Ovary (tissue), 7 donors: ENCODE measurements at regions not wholly inside any gene's neighbourhood (a gene's known extent, or its start where the extent isn't known, plus 50 kb on each side); places are given as distances from the start of the nearest gene placed in this dataset.

ENCODE experiments used
- DNase-seq, 5 donors: peaks; one replicate each; pipeline ENCODE4 v3.0.0-alpha.2; 2019 to 2020
- H3K27ac ChIP-seq, 2 donors: fragments of 200-600 bp; one replicate each; pipeline versions ENCODE4 v1.5.1 to v1.8.0; 2019 to 2022
- H3K27me3 ChIP-seq: fragments of 200-600 bp; one replicate; pipeline ENCODE4 v1.8.0; 2022
- H3K36me3 ChIP-seq: fragments of 200-600 bp; sonication (generic); one replicate; pipeline ENCODE4 v1.5.1; 2019
- H3K4me1 ChIP-seq: one replicate; pipeline ENCODE4 v1.8.1; 2013; ENCODE audit warnings: mild to moderate bottlenecking, moderate library complexity; ENCODE audit not compliant: insufficient read depth
- H3K4me3 ChIP-seq: fragments of 200-600 bp; sonication (generic); one replicate; pipeline ENCODE4 v1.5.1; 2017
- H3K9me3 ChIP-seq, 2 donors: fragments of 200-600 bp in 1 of 2; sonication (generic) in 1 of 2; one replicate each; pipeline versions ENCODE4 v1.5.1 to v1.8.1; 2013 to 2019; ENCODE audit warnings: mild to moderate bottlenecking in 1 of 2, moderate library complexity in 1 of 2
- CTCF ChIP-seq, 3 donors: fragments of 450-650 bp in 2 of 3; fragments of 200-600 bp in 1 of 3; IDR thresholded peaks; one replicate each; pipeline versions ENCODE4 v1.5.1 to v1.8.0; 2016 to 2022; ENCODE audit warnings: antibody characterized with exemption in 3 of 3, mild to moderate bottlenecking in 1 of 3
- EP300 ChIP-seq: sonication (generic); formaldehyde crosslinking; IDR thresholded peaks from one replicate; pipeline ENCODE4 v1.6.1; 2017; ENCODE audit warnings: antibody characterized with exemption
- POLR2A ChIP-seq: fragments of 450-650 bp; IDR thresholded peaks from one replicate; pipeline ENCODE4 v1.6.1; 2017; ENCODE audit warnings: antibody characterized with exemption, mild to moderate bottlenecking, moderate library complexity
- WGBS, 3 donors: extraction: QIAGEN DNeasy Blood & Tissue Kit in 1 of 3; methylation state at CpG; one replicate each; pipeline versions ENCODE4 v1.1.5 to v1.1.7; 2013 to 2017; 5-methylcytosine and 5-hydroxymethylcytosine counted together
- intact Hi-C, 4 donors: fragments of 100-400 bp; cut with DNase I; formaldehyde crosslinking; loops; one replicate each; pipeline versions ENCODE4 v1.11.0 to v1.15.1; 2022 to 2023
- donor health status: DM: no; HTN: no; CAD: no; lungs with moderate emphysema.
- donor health status: DM: no; HTN: no; CAD: no.
- donor health status: Bipolar disorder and iron deficiency.
- donor health status: DM: no; HTN: no; CAD: no.
- donor health status: DM: yes; HTN: yes; CAD: no.

- Histone ChIP-seq H3K27ac (no peak overlapping the region), H3K36me3 (no peaks in the 10 kb centered on the region), H3K4me3 (no peak overlapping the region), H3K27me3 (no peaks in the 10 kb centered on the region), H3K9me3 (no peaks in the 10 kb centered on the region), H3K4me1 (no peaks in the 10 kb centered on the region)
- WGBS, 3 donors = 89 to 94% (median 92%) methylated on average over 3 of the region's 3 CpGs
- intact Hi-C loops = no loop called here
- TF ChIP-seq CTCF (IDR thresholded peaks at IDR 0.05) = no peak
- TF ChIP-seq POLR2A = no peak
- TF ChIP-seq EP300 = no peak
- no peak for DNase-seq
These were observed 231.5 kb downstream of the LMO4 start for GRCh38 chr1:87560137-87560536.

GRCh38 chr1:87560601-87561360 is 232.1 kb downstream of the LMO4 start:
- Histone ChIP-seq H3K4me3 (no peak overlapping the region), H3K4me1 (no peaks in the 10 kb centered on the region), H3K27ac (no peak overlapping the region), H3K27me3 (no peaks in the 10 kb centered on the region), H3K36me3 (no peaks in the 10 kb centered on the region), H3K9me3 (no peaks in the 10 kb centered on the region)
- no peak for TF ChIP-seq CTCF (IDR thresholded peaks at IDR 0.05)
- intact Hi-C loops = no loop called here
- no peak for DNase-seq
- 37 to 47% (median 46%) methylated on average over 3 of the region's 3 CpGs for WGBS, 3 donors

GRCh38 chr1:87563211-87563610 is 234.5 kb downstream of the LMO4 start:
- Histone ChIP-seq H3K27me3 (no peaks in the 10 kb centered on the region), H3K4me1 (no peaks in the 10 kb centered on the region), H3K27ac (no peak overlapping the region), H3K36me3 (no peaks in the 10 kb centered on the region), H3K4me3 (no peak overlapping the region), H3K9me3 (no peaks in the 10 kb centered on the region)
- TF ChIP-seq EP300 (no peak), CTCF (IDR thresholded peaks at IDR 0.05) (no peak), POLR2A (no peak)
- intact Hi-C loops = no loop called here
- WGBS, 3 donors = 62 to 70% (median 65%) methylated on average over 4 of the region's 4 CpGs
- no peak for DNase-seq

GRCh38 chr1:87565861-87566260 is 237.2 kb downstream of the LMO4 start:
- Histone ChIP-seq H3K4me1 (no peaks in the 10 kb centered on the region), H3K4me3 (no peak overlapping the region), H3K9me3 (no peaks in the 10 kb centered on the region), H3K27me3 (no peaks in the 10 kb centered on the region), H3K36me3 (no peaks in the 10 kb centered on the region), H3K27ac (no peak overlapping the region)
- intact Hi-C loops = no loop called here
- WGBS, 3 donors = 85 to 92% (median 87%) methylated on average over 5 of the region's 5 CpGs
- DNase-seq = no peak
- TF ChIP-seq CTCF (IDR thresholded peaks at IDR 0.05) = no peak
- TF ChIP-seq POLR2A = no peak
- no peak for TF ChIP-seq EP300
